ENCODE measurements at regions not wholly inside any gene's neighbourhood (a gene's known extent, or its start where the extent isn't known, plus 50 kb on each side); places are given as distances from the start of the nearest gene placed in this dataset.
"Not testable (repeated sequence)": the region's sequence is repeated elsewhere in the genome, so short reads cannot be mapped to it uniquely, and the experiment has no call there.

DNA sequence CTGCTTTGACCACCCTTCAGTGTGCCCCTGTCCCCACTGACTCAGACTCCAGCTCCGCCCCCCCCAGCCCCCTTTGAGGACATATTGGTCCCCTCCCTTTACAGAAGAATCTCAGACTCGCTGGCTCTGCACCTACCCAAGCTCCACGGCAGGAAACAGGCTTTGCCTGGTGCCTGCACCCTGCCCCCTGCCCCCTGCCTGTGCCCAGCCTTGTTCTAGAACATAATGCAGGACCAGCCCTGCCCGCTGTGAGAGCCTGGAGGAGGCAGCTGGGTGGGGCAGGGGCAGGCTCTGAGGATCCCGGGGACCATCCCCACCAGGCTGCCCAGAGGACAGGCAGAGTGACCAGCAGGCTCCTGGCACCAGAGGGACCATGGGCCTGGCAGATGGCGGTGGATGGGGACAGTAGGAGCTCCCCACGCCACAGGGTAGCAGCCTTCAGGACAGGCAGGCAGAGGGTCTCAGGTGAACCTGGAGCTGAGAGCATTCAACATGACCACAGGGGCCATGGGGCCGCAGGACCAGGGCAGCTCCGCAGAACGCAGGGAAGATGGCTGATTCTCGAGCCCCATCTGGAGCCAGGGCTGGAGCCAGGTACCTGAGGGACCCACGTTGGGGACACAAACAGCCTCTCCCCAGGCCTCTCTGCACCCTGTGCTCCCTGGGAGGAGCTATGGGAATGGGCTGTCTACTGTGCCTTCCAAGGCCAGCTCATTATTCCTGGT is 165.0 kb upstream of the FOXD4L5 start:
- not testable (repeated sequence) for DNase-seq

DNA sequence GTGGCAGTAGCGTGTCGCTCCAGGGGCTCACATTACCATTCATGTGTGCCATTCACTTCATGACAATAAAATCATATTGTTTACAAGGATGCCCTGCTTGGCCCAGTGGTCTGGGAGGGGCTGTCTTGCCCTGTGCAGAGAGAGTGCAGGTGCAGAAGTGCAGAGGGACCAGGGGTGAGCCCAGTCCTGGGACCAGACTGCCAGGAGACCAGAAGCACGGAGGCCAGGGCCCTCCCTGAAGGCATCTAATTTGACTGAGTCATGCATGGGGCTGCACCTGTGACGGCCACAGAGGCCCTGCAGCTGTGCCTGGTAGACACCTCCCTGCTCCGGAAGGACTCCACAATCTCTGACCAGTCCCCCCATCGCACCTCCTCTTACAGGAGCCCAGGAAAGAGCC is 164.4 kb upstream of the FOXD4L5 start:
- DNase-seq: no peak

DNA sequence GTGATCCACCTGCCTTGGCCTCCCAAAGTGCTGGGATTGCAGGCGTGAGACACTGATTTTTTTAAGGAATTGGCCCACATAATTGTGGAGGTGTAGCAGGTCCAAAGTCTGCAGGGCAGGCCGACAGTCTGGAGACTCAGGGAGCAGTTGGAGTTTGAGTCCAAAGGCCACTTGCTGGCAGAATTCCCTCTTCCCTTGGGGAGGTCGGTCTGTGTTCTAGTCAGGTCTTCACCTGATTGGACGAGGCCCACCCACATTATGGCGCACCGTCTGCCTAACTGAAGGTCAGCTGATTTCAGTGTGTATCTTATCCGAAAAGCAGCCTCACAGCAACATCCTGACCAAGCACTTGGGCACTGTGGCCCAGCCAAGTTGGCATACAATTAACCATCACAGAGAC is 162.1 kb upstream of the FOXD4L5 start:
- not testable (repeated sequence) for DNase-seq

DNA sequence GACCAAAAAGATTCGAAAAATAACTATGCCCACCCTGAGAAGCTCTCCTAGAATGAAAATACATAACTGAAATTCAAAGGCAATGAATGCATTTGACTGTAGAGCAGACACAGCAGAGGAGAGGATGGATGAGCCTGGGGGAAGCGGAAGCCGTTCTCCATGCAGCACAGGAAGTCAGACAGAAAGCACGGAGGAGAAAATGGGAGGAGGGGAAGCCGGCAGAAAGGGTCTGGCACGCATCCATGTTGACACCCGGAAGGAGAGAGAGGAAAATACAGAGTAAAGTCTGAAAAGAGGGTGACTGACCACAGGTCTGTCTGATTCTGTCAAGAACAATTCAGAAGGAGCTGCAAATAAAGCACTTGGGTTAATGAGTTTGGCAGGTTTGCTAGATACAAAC is 161.0 kb upstream of the FOXD4L5 start:
- not testable (repeated sequence) for DNase-seq

DNA sequence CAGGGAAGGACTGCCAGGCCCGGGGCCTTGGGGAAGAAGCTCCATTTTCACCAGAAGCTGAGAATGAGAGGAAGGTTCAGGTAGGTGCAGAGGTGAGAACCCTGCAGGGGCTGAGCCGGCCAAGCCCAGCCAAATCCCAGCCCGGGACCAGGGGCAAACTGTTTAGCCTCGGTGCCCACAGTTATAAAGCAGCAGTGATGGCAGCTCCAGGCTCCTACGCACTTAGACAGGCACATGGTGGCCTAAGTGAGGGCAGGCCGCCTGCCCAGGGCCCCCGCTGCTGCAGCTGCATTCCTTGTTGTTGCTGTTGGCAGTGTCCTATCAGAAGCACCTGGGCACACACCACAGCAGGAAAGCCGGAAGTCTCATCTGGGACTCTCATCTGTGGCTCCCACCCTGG is 159.9 kb upstream of the FOXD4L5 start:
- no peak for DNase-seq

DNA sequence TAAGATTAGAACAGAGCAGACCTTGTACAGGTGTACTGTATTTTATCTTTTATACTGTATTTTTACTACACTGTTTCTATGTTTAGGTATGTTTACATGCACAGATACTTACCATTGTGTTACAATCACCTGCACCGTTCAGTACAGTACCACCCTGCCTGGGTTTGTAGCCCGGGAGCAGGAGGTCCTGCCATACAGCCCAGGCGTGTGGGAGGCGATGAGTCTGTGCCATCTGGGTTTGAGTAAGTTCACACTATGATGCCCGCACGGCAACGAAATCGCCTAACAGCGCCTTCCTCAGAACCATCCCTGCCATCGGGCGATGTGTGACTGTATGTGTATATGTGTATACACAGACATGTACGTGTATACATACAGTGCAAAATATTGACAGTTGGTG is 157.1 kb upstream of the FOXD4L5 start:
- DNase-seq: not testable (repeated sequence)

DNA sequence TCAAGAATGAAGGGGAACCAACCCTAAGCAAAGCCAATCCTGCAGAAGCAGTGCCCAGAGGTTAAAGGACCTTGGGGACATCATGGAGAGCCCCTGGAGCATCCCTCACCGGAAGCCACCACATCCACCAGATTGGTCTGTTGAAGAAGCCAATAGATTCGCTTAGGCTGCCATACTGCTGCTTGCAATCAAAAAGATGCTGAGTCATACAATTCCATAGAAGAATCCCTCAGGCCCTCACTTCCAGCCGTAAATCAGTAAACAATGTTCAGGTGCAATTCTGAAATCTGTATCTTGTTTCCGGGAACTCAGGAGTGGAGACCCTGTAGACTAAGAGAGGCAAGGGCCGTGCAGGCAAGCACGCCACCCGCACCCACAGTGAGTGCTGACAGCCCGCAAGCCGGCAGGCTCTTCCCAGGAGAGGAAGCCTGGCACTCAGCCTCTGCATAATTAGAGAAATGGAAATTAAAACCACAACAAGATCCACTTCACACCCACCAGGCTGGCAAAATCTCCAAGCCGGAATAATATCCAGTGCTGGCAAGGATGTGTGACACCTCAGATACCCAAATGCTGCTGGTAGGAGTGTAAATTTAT is 156.4 kb upstream of the FOXD4L5 start:
- DNase-seq: peak; percentile 32

DNA sequence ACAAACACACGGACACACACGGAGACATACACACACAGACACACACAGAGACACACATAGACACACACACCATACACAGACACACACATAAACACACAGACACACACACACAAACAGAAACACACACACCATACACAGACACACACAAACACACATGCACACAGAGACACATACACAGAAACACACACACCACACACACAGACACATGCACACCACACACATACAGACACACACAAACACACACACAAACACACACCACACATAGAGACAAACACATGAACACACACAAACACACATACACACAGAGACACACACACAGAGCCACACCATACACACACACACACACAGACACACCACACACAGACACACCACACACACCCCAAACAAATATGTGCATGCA is 152.7 kb upstream of the FOXD4L5 start:
- no peak for DNase-seq

DNA sequence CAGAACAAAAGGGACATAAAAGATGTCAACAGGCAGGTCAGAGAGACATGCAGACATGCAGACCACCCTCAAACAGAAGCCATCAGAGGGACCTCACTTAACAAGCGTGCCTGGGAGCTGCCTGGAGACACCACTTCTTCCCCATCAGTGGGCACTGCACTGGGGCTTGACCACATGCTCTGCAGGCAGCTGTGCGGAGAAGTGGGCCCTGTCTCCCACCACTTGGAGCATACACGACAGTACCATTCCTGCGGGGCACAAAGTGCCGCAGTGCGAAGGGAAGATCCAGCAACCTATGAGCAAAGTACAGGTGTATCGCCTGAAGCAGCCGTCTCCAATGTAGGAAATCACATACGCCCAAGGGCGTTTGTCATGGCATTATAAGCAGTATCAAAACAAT is 150.5 kb upstream of the FOXD4L5 start:
- DNase-seq: no peak

DNA sequence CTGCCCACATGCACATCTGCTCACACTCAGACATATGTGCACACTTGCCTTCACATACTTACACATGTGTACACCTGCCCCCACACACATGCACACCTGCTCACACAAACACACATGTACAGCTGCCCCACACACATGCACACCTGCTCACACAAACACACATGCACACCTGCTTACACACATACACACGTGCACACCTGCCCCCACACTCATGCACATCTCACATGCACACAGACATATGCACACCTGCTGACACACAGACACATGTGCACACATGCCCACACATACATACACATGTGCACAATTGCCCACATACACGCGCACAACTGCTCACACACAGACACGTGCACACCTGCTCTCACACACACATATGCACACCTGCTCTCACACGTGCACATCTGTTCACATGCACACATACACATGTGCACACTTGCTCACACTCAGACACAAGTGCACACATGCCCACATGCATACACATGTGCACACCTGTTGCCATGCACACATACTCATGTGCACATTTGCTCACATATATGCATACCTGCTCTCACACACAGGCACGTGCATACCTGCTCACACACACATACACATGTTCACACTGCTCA is 147.8 kb upstream of the FOXD4L5 start:
- DNase-seq: no peak

DNA sequence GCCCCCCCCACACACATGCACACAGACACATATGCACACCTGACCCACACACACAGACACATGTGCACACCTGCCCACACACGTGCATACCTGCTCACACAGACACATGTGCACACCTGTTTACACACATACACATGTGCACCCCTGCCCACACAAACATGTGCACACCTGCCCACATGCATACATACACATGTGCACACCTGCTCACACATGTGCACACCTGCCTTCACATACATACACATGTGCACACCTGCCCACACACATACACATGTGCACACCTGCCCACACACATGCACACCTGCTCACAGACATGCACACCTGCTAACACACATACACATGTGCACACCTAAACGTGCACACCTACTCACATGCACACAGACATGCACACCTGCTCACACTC is 147.0 kb upstream of the FOXD4L5 start:
- DNase-seq: no peak

DNA sequence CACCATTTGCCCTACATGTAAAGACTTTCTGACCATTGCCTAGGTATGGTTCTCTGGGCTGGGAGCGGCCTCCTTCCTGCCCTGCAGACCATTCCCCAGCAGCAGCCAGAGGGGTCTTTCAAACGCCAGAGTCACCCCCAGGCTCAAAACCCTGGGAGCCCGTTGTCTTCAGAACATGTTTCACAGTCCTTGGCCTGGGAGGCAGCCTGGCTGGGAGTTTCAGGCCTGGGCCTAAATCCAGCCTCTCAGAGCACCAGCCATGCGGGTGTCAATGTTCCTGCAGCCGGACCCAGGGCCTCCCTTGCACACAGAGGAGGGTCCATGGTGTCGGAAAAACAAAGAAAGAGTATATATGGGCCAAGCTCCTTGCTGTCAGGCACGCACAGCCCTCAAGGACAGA is 145.2 kb upstream of the FOXD4L5 start:
- DNase-seq: no peak

DNA sequence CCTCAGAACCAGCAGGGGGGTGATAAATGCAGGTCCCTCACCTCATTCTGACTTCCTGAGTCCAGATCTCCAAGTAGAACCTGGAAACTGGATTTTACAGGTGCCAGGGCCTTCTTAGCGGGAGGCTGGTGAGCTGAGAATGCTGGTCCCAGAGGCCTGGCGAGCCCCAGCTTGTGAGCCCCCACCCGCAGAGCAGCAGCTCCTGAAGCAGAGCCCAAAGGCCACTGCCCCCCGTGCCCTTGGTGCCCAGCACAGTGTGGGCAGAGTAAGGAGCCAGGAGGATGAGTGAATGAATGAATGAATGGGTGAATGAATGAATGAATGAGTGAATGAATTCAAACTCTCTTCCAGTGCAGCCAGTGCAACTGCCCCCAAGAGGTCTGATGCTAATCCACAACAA is 142.4 kb upstream of the FOXD4L5 start:
- DNase-seq: not testable (repeated sequence)

DNA sequence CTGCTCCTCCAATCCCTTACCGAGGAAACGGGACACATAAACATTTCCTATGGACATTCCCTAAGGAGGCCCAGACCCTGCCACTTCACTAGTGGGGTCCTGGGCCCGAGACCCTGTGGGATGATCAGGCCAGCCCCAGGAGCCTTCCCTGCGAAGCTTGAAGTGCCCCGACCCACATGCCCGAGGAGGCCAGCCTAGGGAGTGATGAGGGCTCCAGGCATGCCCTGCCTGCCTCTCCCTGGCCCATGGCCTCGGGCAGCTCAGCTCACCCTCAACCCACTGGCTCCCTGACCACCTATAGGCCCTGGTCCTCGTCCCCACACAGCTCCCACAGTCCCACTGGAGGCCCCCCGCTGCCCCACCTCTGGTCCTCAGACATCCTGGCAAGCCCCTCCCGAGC is 141.8 kb upstream of the FOXD4L5 start:
- DNase-seq: not testable (repeated sequence)

DNA sequence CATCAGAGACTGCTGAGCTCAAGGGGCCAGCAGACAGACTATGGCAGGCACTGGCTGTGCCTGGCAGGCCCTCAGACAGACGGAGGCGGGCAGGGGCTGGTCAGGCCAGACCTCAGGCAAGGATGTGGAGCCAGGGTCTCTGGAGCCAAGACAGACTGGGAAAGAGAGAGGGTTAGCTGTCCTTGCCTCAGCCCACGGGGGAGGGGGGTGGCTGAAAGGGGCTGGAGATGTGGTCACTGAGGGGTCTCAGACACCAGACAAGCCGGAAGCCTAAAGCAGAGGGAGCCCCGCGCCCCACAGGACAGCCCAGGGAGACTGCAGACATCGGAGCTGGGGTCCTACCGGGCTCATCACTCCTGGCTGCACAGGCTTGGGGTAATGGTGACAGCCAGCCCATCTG is 141.2 kb upstream of the FOXD4L5 start:
- no peak for DNase-seq

DNA sequence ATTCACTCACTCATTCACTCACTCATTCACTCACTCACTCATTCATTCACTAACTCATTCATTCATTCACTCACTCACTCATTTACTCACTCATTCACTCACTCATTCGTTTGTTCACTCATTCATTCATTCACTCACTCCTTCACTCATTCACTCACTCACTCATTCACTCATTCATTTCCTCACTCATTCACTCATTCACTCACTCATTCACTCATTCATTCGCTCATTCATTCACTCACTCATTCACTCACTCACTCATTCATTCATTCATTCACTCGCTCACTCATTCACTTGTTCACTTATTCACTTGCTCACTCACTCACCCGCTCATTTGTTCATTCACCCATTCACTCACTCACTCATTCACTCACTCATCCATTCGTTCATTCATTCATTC is 140.2 kb upstream of the FOXD4L5 start:
- not testable (repeated sequence) for DNase-seq

DNA sequence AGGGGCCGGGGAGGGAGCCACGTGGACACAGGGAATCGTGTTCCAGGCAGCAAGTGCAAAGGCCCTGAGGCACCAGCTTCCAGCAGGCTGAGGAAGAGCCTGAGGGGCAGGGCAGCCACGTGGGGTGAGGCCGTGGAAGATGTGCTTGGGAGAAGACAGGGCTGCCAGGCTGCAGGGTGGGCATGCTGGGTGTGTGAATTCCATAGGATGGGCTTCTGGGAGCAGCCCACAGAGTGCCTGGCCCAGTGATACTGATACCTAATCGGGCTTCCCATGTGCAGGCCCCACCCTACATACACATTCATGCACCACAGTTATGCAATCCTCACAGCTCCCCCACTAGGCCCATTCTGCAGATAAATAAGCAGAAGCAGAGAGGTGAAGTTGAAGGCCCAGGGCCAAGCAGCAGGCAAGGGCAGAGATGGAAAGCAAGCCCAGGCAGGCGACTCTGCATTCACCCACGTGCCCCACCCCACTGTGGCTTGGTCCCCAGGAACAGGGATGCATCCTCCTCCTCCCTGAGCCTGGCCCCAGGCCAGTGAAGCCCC is 139.5 kb upstream of the FOXD4L5 start:
- DNase-seq: not testable (repeated sequence)

DNA sequence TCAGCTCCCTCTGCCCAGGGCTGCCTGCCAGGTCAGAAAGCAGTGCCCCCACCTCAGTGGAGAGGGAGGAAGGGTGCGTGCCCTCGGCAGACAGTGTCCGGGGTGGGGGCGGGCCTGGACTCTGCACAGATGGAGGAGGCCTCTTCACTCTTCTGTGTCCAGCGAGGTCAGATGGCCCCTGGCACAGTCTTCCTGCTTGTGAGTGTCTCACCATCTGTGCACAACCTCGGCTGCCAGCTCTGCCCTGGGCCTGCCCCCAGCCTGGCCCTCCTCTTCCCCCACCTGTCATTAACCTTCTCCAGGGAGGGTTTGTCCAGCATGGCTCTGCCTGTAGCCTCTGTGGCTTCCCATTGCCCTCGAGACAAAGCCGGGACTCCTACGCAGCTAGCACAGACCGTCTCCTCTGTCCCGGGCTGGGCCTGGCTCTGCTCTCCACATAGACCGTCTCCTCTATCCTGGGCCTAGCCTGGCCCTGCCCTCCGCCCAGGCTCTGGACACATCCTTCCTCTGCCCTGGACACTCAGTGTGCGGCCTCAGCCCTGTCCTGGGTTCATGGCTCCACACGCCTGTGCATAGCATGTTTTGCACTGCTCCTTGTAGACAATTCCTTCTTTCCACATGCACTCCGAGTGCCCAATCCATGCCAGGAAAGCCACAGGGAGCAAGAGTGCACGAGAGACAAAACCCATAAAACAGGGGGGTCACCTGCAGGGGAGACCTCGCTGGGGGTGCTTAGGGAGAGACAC is 138.9 kb upstream of the FOXD4L5 start:
- DNase-seq: not testable (repeated sequence)

DNA sequence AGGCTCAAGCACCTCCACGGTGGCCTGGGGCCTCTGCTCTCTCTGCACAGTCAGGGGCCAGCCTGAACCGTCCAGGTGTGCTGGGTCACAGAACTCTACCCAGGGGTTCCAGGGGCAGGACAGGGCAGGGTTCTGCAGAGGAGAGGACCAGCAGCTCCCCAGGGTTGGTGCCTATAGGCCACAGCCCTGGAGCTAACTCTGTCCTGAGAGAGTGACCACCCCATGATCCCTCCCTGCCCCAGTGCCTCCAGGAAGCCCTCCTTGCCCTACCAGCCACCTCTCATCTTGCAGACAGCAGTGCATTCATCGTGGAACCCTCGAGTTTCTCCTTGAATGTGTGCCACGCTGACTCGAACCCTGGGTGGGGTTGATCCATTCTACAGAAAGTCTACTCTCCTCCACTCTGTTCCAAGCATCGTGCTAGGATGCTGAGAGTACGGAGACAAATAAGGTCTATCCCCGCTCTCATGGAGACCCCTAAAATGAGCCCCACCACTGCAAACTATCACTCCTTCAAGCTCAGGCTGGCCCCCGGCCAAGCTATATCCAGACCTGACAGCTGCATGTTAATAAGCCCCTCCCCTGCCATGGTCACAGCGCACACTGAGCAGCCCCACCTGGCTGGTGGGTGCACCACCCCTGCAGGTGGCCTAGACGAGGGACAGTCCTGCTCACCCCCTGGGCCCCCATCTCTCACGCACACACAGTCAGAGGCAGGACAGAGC is 138.1 kb upstream of the FOXD4L5 start:
- DNase-seq: not testable (repeated sequence)

DNA sequence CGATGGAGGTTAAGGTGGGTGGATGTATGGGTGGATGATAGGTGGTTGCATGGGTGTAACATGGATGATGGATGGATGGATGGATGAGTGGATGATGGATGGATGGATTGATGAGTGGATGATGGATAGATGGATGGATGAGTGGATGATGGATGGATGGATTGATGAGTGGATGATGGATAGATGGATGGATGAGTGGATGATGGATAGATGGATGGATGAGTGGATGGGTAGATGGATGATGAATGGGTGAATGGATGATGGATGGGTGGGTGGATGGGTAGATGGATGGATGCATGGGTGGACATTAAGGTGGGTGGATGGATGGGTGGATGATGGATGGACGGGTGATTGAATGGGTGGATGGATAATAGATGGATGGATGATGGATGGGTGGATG is 136.5 kb upstream of the FOXD4L5 start:
- not testable (repeated sequence) for DNase-seq

DNA sequence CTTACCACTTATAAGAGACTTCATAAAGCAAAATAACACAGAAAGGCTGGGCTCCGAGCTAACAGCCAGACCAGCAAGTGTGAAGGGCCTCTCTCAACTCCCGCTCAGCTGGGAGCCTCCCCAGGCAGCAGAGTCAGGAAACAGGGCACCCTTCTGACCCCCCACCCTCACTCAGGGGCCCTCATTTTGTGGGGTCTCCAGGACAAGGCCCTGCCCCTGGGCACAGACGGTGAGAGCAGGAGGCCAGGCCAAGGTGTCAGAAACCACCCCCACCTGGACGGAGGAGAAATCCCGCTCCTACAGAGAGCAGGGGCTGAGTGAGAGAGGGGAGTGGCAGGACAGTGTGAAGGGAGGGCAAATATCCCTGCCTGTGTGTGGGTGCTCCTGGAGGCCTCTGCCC is 135.8 kb upstream of the FOXD4L5 start:
- no peak for DNase-seq

DNA sequence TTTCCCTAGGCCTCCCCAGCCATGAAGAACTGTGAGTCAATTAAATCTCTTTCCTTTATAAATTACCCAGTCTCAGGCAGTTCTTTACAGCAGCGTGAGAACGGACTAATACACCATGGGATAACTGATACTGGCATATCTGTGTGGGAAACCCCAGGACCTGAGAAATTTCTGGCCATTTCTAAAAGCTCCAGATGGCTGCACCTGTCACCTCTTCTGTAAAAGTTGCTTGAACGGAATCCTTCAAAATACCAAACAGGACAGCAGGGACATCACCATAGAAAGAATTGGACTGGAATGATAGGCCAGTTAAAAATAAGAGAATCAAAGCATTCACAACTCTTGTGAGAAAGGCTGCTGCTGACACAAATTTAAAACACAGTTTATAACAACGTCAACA is 134.0 kb upstream of the FOXD4L5 start:
- DNase-seq: not testable (repeated sequence)

DNA sequence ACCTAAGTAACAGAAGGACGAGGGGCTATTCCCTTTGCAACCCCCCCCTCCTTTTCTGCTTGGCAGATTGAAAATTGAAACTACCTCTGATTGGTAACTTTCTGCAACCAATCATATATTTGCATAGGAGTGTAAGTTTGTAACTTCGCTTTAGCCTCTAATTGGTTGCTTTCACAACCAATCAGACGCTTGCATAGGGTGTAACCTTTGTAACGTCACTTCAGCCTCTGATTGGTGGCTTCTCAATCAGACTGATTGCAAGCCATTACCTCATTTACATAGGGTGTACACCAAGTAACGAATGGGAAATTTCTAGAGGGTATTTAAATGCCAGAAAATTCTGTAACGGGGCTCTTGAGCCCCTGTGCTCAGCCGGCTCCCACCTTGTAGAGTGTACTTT is 131.9 kb upstream of the FOXD4L5 start:
- not testable (repeated sequence) for DNase-seq
